Glomerular visceral epithelial cell (primary cell): ENCODE measurements at regions not wholly inside any gene's neighbourhood (a gene's known extent, or its start where the extent isn't known, plus 50 kb on each side); places are given as distances from the start of the nearest gene placed in this dataset.

Experiments used
- DNase-seq: peaks from one replicate; pipeline ENCODE4 v3.0.0-alpha.2; 2016; ENCODE audit errors: extremely low spot score

DNA sequence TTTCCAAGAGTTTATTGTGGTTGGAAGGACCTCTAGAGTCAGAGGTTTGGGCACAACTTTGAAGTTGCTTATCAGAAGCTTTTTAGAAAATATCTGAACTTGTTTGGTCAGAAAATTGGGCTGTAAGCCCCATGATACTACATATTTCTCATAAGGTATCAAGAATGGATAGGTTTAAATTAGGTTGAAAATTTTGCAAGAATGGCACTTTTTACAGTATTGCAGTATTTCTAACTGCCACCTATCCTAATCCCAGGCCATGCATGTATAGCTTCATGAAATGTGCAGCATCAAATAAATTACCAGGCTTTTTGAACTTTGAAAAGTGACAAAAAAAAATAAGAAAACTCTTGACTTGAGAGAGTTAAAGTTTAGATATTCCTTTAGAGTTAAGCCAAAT, 367.2 kb downstream of the FIGN start:
- no peak for DNase-seq

DNA sequence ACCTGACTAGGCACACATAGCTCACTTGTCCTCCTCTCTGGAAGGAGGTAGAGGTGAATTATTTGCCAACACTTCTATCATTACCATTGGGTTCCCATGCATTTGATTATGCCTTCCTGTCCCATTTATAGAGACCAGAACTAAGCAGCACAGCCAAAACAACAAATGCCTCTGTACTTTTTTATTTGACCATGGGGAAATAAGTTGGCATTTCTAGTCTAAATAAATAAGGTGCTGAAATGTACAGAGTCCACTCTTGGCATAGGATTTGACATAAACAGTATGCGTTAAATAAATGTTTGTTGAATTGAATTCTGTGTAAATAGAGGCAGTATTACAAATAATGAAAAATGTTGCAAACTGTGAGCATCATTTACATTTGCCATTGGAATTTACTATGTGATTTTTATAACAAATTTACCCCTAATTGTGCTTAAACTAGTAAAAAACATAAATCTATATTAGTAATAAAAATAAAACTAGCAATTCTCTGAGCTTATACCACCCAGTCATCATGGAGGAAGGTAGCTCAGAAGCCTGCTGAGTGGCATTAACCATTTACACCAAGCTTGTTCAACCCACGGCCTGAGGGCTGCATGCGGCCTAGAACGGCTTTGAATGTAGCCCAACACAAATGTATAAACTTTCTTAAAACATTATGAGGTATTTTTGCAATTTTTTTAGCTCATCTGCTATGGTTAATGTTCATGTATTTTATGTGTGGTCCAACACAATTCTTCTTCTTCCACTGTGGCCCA, 367.8 kb downstream of the FIGN start:
- no peak for DNase-seq

DNA sequence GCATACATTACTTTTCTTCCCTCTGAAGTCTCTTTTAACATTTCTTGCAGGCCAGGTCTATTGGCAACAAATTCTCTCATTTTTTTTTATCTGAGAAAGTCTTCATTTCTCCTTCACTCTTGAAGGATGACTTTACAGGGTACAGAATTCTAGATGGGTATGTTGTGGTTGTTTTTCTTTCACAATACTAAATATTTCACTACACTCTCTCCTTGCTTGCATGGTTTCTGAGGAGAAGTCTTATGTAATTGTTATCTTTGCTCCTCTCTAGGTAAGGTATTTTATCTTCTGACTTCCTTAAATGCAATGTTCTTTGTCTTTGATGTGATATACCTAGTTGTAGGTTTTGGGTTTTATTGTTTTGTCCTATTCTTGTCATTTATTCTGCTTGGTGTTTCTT, 371.1 kb downstream of the FIGN start:
- no peak for DNase-seq

DNA sequence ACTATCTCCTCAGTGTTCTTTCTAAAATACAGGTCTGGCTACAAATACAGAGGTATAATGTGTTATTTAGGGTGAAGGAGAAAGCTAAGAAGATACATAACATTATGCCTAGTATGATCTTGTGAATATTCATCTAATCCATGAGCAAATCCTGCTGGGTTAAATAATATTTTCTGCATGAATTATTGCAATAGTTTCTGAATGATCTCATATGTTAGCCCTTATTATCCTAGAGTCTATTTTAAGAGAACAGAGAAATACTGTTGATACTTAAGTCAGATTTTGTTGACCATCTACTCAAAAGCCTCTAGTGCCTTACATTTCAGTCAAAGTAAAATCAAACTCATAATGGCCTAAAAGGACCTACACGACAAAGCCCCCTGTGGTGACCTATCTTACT, 382.3 kb downstream of the FIGN start:
- no peak for DNase-seq

DNA sequence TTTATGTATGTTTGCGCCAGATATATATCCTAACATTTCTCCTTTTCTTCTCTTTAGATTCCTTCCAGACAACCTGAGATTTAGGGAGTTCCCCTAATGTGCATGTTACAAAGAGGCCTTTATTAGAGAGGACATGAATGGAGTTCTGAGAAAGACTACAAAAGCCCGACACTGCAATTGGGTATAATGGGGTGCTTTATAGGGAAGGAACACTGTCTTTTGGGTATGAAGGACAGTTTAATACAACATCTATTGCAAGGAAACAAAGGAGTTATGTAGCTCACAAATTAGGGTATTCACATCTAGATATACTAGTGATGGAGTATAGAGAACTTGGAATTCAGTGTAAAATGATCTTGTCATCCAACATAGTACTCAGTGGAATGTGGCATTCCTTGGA, 383.8 kb downstream of the FIGN start:
- DNase-seq: no peak

DNA sequence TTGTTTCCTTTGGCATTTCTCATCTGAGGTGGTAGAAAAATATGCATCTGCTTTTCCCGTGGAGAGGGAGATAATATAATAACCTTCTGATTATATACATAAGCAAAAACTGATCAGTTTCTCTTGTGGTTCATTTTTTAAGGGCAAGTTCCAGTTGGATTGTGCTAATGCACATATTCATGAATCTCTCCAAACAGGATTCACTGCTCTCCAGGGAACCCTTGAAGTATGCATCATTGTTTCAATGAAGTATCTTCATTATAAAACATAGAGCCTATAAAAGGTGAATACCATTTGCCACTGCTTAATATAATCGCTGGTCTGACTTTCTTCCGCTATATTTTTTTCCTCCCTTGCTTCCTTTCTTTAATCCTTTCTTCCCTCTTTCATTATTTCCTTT, 384.7 kb downstream of the FIGN start:
- no peak for DNase-seq

DNA sequence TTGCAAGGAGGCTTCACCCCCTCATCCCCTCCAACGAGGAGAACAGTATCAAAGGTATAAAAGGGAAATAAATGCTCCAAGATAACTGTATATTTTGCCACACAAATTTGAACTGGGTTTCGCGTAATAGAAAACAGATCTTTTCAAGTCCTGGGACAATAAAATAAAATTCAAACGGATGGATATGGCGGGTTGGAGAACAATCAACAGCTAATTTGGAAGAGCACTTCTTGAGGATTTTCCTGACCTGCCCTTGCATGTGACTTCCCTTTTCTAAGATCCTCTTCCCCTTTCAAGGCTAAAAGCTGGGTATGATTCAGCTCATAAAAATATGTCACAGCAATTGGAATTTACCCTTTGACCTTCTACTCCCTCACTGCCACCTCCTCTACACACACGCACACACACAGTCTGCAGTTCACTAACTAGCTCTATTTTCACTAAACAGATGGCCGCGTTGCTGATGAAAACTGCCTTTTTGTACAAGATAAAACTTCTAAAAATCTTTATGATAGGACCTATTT, 386.9 kb downstream of the FIGN start:
- peak; percentile 84 for DNase-seq

DNA sequence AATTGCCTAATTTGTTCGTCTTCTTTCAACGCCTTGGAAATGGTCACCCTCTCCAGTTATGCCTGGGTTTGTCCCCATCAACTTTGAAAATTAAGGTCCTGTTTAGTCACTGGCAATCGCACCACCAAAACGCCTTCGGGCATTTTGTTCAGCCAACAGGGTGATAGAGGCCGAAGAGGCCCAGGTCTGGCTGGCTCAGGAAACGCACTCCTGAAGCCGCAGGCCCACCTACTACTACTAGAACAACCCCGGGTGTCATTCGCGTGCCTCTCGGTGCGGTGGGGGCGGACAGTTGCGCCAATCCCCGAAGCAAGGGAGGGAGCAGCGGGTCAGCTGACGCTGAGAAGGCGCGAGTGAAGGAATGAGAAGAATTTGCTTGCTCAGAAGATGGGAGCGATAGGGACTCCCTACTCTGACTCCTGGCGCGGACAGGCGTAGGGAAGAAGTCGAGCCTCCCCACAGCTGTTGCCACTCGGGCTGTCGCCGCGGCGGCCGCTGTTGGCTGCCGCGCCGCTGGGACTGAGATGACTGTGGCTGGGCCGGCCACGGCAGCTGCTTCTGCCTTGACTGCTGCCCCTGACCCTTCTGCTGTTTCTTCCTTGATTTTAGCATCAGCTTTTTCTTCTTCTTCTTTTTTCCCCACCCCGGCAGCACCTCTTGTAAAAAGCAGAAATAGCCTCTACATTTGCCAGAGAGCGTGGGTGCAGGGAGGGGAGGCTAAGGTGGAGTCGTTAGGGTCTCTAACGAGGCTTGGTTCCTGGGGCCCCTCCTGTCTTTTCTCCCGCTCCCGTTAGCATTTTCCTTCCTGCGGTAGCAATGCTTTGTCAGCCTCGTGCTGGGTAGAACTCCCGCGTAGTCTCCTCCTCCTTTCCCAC, 387.6 kb downstream of the FIGN start:
- DNase-seq: peak; percentile 91

DNA sequence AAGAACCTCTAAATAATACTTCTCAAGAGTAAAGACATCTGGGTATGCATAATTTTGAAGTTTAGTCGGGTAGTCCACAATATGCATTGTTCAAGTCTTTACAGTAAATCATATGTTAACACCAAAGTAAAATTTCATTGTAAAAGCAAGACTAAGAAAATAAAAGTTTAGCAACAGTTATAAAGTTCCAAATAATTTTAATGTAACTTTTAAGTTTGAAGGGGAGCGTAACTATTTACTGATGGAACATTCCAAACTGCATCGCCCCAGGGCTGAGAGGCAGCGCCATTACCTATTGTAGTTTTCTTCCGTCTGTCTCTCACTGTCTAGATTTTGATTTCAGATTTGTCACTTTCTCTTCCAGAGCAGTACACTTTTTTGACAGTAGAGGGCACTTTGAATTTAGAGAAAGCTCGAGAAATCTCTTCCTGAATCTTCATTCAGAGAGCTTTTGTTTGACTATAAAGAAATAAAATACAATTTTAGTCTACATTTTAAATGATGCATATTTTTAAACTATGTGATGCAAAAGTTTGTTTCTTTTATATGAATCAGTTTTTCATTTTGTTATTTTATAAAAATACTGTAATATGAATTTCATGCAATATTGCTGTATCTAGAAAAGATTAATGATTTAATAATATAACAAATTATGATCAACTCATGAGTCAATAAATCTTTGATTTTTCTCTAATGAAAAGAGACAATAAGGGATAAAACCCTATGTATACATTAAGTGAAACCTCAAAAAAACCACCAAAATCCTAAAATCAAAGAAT, 389.8 kb downstream of the FIGN start:
- peak; percentile 83 for DNase-seq

DNA sequence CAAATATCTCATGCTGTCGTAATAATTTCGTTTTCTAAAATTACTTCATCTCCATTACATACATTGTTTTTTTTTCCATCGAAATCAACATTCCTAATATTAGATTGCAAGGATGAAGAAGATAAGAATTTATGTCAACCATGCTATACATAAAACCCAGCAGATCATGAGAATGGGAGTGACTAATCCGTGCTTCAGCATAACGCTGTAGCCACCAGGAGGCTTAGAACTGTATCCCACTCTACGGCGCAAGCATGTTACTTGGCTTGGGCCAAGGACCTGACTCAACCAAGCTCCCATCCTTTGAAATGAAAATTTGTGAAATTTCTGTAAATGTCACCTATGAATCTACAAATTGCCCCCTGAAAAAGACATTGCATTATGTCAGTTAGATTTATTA, 392.5 kb downstream of the FIGN start:
- DNase-seq: no peak

DNA sequence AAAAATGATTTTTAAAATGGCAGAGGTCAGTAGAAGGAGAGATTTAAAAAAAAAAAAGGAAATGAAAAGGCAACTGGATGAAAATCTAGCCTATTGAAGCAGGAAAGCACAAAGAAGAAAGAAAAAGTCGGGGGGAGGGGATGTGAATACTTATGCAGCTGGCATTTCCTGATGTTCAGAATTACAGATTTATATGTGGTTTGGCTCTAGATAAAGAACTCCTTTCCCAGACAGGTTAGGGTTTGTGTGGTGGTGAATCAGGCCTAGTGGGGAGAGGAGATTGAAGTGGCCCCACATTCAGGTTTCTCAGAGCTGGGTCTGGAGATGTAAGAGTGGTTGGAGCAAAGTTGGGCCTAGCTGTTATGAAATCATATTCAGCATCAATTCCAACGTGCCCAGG, 394.4 kb downstream of the FIGN start:
- DNase-seq: peak; percentile 59

DNA sequence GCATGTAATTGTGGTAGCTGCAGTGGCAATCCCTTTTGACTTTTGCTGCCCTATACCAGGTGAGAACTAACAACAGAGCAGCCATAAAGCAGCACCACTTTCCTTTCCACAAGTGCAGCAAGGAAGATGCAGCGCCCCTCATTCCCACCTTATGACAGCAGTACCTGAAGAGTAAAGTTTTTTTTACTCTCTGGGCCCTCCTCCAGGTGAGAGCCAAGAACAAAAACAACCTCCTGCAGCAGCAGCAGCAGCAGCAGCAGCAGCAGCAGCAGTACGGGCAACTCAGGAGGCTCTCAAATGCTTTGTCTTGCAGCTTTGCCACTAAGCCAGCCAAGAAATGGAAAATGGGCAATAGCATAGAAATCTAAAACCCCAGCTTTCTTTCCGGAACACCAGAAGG, 397.5 kb downstream of the FIGN start:
- DNase-seq: no peak

DNA sequence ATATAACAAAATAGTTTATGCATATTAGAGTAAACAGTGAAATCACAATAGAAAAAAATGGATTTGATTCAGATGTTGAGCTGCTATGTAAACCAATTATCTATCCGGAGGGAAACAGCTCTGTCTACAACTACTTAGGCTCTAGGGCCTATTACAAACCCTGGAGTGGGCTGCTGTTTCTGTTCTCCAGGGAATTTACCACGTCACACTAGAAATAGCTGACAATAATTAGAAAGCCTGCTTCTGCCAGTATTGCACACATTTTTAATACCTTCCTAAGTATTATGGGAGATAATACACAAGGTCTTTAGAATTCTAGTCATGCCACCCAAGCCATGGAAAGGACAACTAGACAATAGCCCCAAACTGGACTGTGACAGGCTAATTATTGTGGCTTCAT, 411.1 kb downstream of the FIGN start:
- no peak for DNase-seq

DNA sequence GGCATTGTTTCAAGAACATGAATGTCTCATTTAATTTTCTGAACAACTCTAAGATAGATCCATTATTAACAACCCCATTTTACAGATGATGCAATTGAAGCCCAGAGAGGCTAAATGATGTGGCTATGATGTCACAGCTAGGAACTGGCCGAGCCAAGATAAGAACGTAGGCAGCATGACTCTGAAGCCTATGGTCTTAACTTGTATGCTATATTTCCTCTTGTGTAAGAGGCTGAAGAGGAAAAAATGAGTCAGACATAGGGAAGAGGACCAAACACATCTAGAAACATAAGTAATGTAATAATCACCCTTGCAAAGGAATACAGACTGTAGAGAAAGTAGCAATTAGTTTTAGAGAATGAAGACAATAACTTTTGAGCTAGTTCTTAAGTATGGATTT, 416.8 kb downstream of the FIGN start:
- no peak for DNase-seq

DNA sequence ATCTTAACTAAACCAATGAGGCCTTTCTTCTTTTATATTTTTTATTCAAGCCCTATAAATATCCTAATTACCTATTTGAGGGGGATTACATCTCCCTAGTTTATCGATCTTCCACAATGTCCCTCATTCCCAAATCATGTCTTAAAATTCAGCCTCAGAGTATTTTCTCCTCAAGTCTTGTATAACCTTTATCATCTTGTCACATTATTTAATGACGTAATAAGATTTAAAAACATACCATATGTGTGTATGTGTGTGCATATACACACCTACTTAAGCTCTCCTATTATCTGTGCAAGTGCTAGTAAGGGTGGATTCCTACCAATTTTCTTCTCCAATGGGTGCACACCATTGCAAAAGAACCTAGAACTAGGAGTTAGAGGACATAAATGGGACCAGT, 421.1 kb downstream of the FIGN start:
- no peak for DNase-seq

DNA sequence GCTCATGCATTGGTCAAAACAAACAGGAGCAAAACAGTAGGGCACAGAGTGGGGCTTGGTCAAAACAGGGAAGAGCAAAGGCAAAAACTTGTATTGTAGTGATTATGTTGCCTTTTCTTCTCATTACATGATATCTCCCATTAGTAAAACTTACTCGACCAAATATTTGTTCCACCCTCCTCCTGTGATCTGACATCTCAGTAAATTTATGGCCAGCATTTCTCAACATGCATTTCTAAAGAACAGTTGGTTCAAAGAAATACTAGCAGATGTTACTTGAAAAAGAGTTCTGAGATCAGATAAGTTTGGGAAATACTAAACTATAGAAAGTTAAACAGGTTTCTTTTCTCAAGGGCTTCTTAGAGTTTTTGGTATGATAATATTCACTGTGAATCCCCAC, 423.1 kb downstream of the FIGN start:
- no peak for DNase-seq

DNA sequence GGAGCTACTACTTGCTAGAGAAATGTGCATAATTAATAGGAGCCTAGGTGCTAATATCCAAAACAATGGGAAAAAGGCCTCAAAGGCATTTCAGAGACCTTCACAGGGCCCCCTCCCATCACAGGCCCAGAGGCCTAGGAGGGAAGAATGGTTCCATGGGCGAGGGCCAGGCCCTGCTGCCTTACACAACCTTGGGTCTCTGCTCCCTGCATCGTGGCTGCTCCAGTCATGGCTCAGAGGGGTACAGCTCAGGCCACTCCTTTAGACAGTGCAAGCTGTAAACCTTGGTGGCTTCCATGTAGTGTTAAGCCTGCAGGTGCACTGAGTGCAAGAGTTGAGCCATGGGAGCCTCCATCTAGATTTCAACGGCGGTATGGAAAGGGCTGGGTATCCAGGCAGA, 429.2 kb downstream of the FIGN start:
- DNase-seq: no peak

DNA sequence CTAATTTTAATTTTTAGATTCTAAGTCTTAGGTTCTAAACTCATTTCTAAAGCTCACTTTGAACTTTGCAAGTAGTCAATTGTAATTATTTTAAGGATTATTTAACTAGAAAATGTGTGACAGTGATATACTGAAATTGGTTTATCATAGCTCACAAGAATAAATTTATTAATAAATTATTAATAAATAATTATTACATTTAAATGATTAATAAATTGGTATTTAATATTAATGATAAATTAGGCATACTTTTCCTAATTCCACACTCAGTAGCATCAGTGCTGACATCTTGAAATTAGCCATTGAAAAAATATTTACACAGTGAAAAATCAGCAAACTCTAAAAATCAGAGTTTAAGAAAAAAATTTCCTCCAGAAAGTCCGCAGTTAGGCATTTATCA, 433.7 kb downstream of the FIGN start:
- DNase-seq: no peak

DNA sequence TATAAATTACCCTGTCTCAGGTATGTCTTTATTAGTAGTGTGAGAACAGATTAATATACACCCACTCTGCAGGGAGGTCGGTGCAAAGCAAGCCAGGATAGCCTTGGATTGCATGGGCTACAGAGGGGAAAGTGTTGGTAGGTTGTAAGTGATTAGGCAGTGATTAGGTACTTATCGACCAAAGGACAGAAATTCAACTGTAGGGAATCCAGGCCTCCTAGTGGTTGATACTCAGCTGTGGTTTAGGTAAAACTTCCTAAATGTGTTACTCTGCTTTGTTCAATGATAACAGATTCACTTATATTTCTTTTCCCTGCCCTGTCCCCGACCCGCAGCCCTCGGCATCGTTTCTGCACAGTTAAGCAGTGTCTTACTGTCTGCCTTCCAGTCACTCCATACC, 444.0 kb downstream of the FIGN start:
- no peak for DNase-seq

DNA sequence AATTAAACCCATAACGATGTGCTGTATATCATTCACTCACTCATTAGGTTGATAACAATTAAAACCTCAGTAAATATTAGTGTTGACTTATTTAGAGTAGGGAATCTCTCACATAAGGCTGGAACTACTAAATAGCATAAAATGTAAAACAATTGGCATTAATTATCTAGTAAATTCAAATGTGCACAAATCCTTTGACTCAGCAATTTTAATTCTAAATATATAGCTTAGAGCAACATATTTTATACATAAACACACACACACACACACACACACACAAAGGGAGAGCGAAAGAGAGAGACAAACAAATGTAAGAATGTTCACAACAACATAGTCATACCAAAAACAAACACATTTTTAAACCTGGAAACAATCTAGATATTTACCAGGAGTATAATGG, 443.1 kb upstream of the KCNH7 start:
- DNase-seq: no peak

DNA sequence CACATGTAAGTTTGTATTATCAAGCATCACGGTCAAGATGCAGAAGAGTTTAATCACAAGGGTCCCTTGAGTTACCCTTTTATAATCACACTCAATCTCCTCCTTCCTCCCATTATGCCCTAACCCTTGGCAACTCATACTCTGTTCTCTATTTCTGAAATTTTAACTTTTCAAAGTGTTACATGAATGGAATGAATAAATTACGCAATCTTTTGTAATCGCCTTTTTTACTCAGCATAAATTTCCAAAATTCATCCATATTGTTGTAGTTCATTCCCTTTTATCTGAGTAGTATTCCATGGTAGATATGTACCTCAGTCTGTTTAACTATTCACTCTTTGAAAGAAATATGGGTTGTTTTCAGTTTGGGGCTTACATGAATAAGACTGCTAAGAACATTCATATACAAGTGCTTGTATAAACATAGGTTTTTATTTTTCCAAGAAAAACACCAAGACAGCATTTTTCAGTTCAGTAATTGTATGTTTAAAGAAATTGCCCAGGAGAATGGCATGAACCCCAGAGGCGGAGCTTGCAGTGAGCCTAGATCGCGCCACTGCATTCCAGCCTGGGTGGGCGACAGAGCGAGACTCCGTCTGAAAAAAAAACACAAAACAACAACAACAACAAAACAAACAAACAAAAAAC, 430.9 kb upstream of the KCNH7 start:
- no peak for DNase-seq

DNA sequence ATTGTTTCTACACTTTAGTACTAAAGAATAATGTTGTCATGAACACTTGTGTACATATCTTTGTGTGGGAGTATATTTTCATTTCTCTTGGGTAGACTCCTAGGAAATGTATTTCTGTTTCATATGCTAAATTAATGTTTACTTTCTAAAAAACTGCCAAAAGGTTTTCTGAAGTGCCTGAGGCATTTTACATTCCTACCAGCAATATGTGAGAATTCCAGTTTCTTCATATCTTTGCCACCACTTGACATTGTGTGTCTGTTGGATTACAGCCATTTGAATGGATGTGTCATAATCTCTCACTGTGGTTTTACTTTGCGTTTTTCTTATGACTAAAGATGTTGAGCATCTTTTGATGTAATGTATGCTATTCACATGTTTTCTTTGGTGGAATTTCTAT, 428.2 kb upstream of the KCNH7 start:
- peak; percentile 76 for DNase-seq
